ENCODE measurements at regions not wholly inside any gene's neighbourhood (a gene's known extent, or its start where the extent isn't known, plus 50 kb on each side); places are given as distances from the start of the nearest gene placed in this dataset.

GRCh38 chr20:24379484-24379927, 89.9 kb upstream of the SYNDIG1 start:
- H3K4me1 ChIP-seq (ENCODE audit: control insufficient read depth, insufficient read depth, low read length, poor library complexity, severe bottlenecking), result no peaks in the 10 kb centered on the region
- no peaks in the 10 kb centered on the region for H3K27me3 ChIP-seq (replicated peaks; ENCODE audit: control insufficient read depth, insufficient read depth, low read length, poor library complexity, severe bottlenecking)
- no peak overlapping the region for H3K27ac ChIP-seq (ENCODE audit: insufficient read depth, low read length, poor library complexity, severe bottlenecking)
- no peak overlapping the region for H3K4me3 ChIP-seq (ENCODE audit: insufficient read depth, low read depth, low read length, poor library complexity, severe bottlenecking)
- no peak for DNase-seq
- H3K36me3 ChIP-seq (ENCODE audit: control insufficient read depth, insufficient read depth, low read length), result no peaks in the 10 kb centered on the region
- H3K9me3 ChIP-seq (ENCODE audit: control insufficient read depth, low read length), result no peaks in the 10 kb centered on the region

GRCh38 chr20:24378661-24379483, 90.6 kb upstream of the SYNDIG1 start:
- Histone ChIP-seq H3K36me3 (ENCODE audit: control insufficient read depth, insufficient read depth, low read length) (no peaks in the 10 kb centered on the region), H3K4me3 (ENCODE audit: insufficient read depth, low read depth, low read length, poor library complexity, severe bottlenecking) (no peak overlapping the region), H3K4me1 (ENCODE audit: control insufficient read depth, insufficient read depth, low read length, poor library complexity, severe bottlenecking) (no peaks in the 10 kb centered on the region), H3K27ac (ENCODE audit: insufficient read depth, low read length, poor library complexity, severe bottlenecking) (no peak overlapping the region), H3K9me3 (ENCODE audit: control insufficient read depth, low read length) (no peaks in the 10 kb centered on the region), H3K27me3 (replicated peaks; ENCODE audit: control insufficient read depth, insufficient read depth, low read length, poor library complexity, severe bottlenecking) (no peaks in the 10 kb centered on the region)
- no peak for DNase-seq

GRCh38 chr20:24376311-24377099, 92.9 kb upstream of the SYNDIG1 start:
- DNase-seq, result no peak
- Histone ChIP-seq H3K9me3 (ENCODE audit: control insufficient read depth, low read length) (no peaks in the 10 kb centered on the region), H3K36me3 (ENCODE audit: control insufficient read depth, insufficient read depth, low read length) (no peaks in the 10 kb centered on the region), H3K27me3 (replicated peaks; ENCODE audit: control insufficient read depth, insufficient read depth, low read length, poor library complexity, severe bottlenecking) (no peaks in the 10 kb centered on the region), H3K4me3 (ENCODE audit: insufficient read depth, low read depth, low read length, poor library complexity, severe bottlenecking) (no peak overlapping the region), H3K27ac (ENCODE audit: insufficient read depth, low read length, poor library complexity, severe bottlenecking) (no peak overlapping the region), H3K4me1 (ENCODE audit: control insufficient read depth, insufficient read depth, low read length, poor library complexity, severe bottlenecking) (no peaks in the 10 kb centered on the region)

GRCh38 chr20:24373372-24373771, 96.1 kb upstream of the SYNDIG1 start:
- Histone ChIP-seq H3K27ac (ENCODE audit: insufficient read depth, low read length, poor library complexity, severe bottlenecking) (no peak overlapping the region), H3K27me3 (replicated peaks; ENCODE audit: control insufficient read depth, insufficient read depth, low read length, poor library complexity, severe bottlenecking) (no peaks in the 10 kb centered on the region), H3K36me3 (ENCODE audit: control insufficient read depth, insufficient read depth, low read length) (no peaks in the 10 kb centered on the region), H3K4me3 (ENCODE audit: insufficient read depth, low read depth, low read length, poor library complexity, severe bottlenecking) (no peak overlapping the region), H3K9me3 (ENCODE audit: control insufficient read depth, low read length) (no peaks in the 10 kb centered on the region), H3K4me1 (ENCODE audit: control insufficient read depth, insufficient read depth, low read length, poor library complexity, severe bottlenecking) (no peaks in the 10 kb centered on the region)
- no peak for DNase-seq

- Histone ChIP-seq H3K4me3 (ENCODE audit: insufficient read depth, low read depth, low read length, poor library complexity, severe bottlenecking) (no peak overlapping the region), H3K9me3 (ENCODE audit: control insufficient read depth, low read length) (no peaks in the 10 kb centered on the region), H3K27me3 (replicated peaks; ENCODE audit: control insufficient read depth, insufficient read depth, low read length, poor library complexity, severe bottlenecking) (no peaks in the 10 kb centered on the region), H3K27ac (ENCODE audit: insufficient read depth, low read length, poor library complexity, severe bottlenecking) (no peak overlapping the region), H3K36me3 (ENCODE audit: control insufficient read depth, insufficient read depth, low read length) (no peaks in the 10 kb centered on the region), H3K4me1 (ENCODE audit: control insufficient read depth, insufficient read depth, low read length, poor library complexity, severe bottlenecking) (no peaks in the 10 kb centered on the region)
- DNase-seq, result no peak
These were observed 98.3 kb upstream of the SYNDIG1 start for GRCh38 chr20:24370911-24371695.

- no peaks in the 10 kb centered on the region for H3K36me3 ChIP-seq (ENCODE audit: control insufficient read depth, insufficient read depth, low read length)
- no peaks in the 10 kb centered on the region for H3K4me1 ChIP-seq (ENCODE audit: control insufficient read depth, insufficient read depth, low read length, poor library complexity, severe bottlenecking)
- H3K9me3 ChIP-seq (ENCODE audit: control insufficient read depth, low read length), result no peaks in the 10 kb centered on the region
These were observed 99.2 kb upstream of the SYNDIG1 start for GRCh38 chr20:24370249-24370648.

GRCh38 chr20:24368253-24368652, 101.2 kb upstream of the SYNDIG1 start:
- H3K4me1 ChIP-seq (ENCODE audit: control insufficient read depth, insufficient read depth, low read length, poor library complexity, severe bottlenecking), result no peaks in the 10 kb centered on the region
- H3K27ac ChIP-seq (ENCODE audit: insufficient read depth, low read length, poor library complexity, severe bottlenecking), result no peak overlapping the region
- H3K36me3 ChIP-seq (ENCODE audit: control insufficient read depth, insufficient read depth, low read length), result no peaks in the 10 kb centered on the region
- H3K9me3 ChIP-seq (ENCODE audit: control insufficient read depth, low read length), result no peaks in the 10 kb centered on the region
- DNase-seq, result no peak
- no peaks in the 10 kb centered on the region for H3K27me3 ChIP-seq (replicated peaks; ENCODE audit: control insufficient read depth, insufficient read depth, low read length, poor library complexity, severe bottlenecking)
- H3K4me3 ChIP-seq (ENCODE audit: insufficient read depth, low read depth, low read length, poor library complexity, severe bottlenecking), result no peak overlapping the region

More at GRCh38 chr20:24370249-24370648, 99.2 kb upstream of the SYNDIG1 start:
- DNase-seq, result no peak
- no peak overlapping the region for H3K27ac ChIP-seq (ENCODE audit: insufficient read depth, low read length, poor library complexity, severe bottlenecking)
- no peak overlapping the region for H3K4me3 ChIP-seq (ENCODE audit: insufficient read depth, low read depth, low read length, poor library complexity, severe bottlenecking)
- no peaks in the 10 kb centered on the region for H3K27me3 ChIP-seq (replicated peaks; ENCODE audit: control insufficient read depth, insufficient read depth, low read length, poor library complexity, severe bottlenecking)

- DNase-seq, result no peak
- no peaks in the 10 kb centered on the region for H3K27me3 ChIP-seq (replicated peaks; ENCODE audit: control insufficient read depth, insufficient read depth, low read length, poor library complexity, severe bottlenecking)
- no peaks in the 10 kb centered on the region for H3K9me3 ChIP-seq (ENCODE audit: control insufficient read depth, low read length)
- no peak overlapping the region for H3K27ac ChIP-seq (ENCODE audit: insufficient read depth, low read length, poor library complexity, severe bottlenecking)
- no peak overlapping the region for H3K4me3 ChIP-seq (ENCODE audit: insufficient read depth, low read depth, low read length, poor library complexity, severe bottlenecking)
- H3K4me1 ChIP-seq (ENCODE audit: control insufficient read depth, insufficient read depth, low read length, poor library complexity, severe bottlenecking), result no peaks in the 10 kb centered on the region
- no peaks in the 10 kb centered on the region for H3K36me3 ChIP-seq (ENCODE audit: control insufficient read depth, insufficient read depth, low read length)
These were observed 103.0 kb upstream of the SYNDIG1 start for GRCh38 chr20:24366336-24367004.

- no peak for DNase-seq
- no peaks in the 10 kb centered on the region for H3K36me3 ChIP-seq (ENCODE audit: control insufficient read depth, insufficient read depth, low read length)
- no peak overlapping the region for H3K4me3 ChIP-seq (ENCODE audit: insufficient read depth, low read depth, low read length, poor library complexity, severe bottlenecking)
- no peaks in the 10 kb centered on the region for H3K27me3 ChIP-seq (replicated peaks; ENCODE audit: control insufficient read depth, insufficient read depth, low read length, poor library complexity, severe bottlenecking)
- no peaks in the 10 kb centered on the region for H3K4me1 ChIP-seq (ENCODE audit: control insufficient read depth, insufficient read depth, low read length, poor library complexity, severe bottlenecking)
- no peaks in the 10 kb centered on the region for H3K9me3 ChIP-seq (ENCODE audit: control insufficient read depth, low read length)
- no peak overlapping the region for H3K27ac ChIP-seq (ENCODE audit: insufficient read depth, low read length, poor library complexity, severe bottlenecking)
These were observed 103.8 kb upstream of the SYNDIG1 start for GRCh38 chr20:24365670-24366069.
